CD1c-positive myeloid dendritic cell (primary cell): ENCODE measurements at regions not wholly inside any gene's neighbourhood (a gene's known extent, or its start where the extent isn't known, plus 50 kb on each side); places are given as distances from the start of the nearest gene placed in this dataset.
"Not testable (repeated sequence)": the region's sequence is repeated elsewhere in the genome, so short reads cannot be mapped to it uniquely, and the experiment has no call there.

Experiments
- DNase-seq: peaks from one replicate; pipeline ENCODE4 v3.0.0-alpha.2; 2016; ENCODE audit errors: extremely low spot score

GRCh38 chr5:101253096-101253495 is 350.0 kb upstream of the ST8SIA4 start:
- DNase-seq = no peak

- no peak for DNase-seq
Measured at GRCh38 chr5:101244621-101245020, 341.5 kb upstream of the ST8SIA4 start.

- DNase-seq = no peak
Measured at GRCh38 chr5:101212942-101213514, 309.9 kb upstream of the ST8SIA4 start.

DNA sequence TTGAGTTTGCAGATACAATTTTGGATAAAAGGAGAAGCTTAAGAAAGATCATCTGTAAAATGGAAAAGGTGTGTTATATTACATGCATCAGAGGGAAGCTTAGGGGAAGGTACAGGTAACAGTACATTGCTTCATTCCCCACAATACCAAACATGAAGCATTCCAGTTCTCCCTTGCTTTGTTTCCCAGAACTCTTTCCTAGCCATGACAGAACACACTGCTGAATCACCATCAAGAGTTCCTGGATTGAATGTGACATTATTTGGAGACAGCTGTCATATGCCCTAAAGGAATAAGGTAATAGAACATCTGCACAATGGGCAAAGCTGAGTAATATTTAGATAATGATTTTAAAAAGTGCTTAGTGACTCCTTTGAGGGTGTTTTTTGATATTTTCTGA is 303.5 kb upstream of the ST8SIA4 start:
- DNase-seq = no peak

- DNase-seq = not testable (repeated sequence)
Measured at GRCh38 chr5:101205065-101205464, 302.0 kb upstream of the ST8SIA4 start.

DNA sequence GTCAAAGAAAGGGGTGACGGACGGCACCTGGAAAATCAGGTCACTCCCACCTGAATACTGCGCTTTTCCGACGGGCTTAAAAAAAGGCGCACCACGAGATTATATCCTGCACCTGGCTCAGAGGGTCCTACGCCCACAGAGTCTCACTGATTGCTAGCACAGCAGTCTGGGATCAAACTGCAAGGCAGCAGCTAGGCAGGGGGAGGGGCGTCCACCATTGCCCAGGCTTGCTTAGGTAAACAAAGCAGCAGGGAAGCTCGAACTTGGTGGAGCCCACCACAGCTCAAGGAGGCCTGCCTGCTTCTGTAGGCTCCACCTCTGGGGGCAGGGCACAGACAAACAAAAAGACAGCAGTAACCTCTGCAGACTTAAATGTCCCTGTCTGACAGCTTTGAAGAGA is 277.3 kb upstream of the ST8SIA4 start:
- not testable (repeated sequence) for DNase-seq

DNA sequence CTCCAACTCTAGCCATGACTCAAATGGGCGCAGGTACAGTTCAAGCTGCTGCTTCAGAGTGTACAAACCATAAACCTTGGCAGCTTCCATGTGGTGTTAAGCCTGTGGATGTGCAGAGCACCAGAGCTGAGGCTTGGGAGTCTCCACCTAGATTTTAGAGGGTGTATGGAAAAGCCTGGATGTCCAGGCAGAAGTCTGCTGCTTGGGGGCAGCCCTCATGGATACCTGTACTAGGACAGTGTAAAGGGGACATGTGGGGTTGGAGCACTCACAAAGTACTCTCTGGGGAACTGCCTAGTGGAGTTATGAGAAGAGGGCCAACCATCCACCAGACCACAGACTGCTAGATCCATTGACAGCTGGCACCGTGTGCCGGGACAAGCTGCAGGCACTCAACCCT is 273.5 kb upstream of the ST8SIA4 start:
- DNase-seq = no peak

GRCh38 chr5:101174981-101175380 is 271.9 kb upstream of the ST8SIA4 start:
- DNase-seq = no peak

DNA sequence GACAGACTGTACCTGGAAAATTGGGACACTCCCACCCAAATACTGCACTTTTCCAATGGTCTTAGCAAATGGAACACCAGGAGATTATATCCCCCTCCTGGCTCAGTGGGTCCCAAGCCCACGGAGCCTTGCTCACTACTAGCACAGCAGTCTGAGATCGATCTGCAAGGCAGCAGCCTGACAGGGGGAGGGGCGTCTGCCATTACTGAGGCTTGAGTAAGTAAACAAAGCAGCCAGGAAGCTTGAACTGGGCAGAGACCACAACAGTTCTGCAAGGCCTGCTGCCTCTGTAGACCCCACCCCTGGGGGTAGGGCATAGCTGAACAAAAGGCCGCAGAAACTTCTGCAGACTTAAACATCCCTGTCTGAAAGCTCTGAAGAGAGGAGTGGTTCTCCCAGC is 260.0 kb upstream of the ST8SIA4 start:
- DNase-seq = no peak

DNA sequence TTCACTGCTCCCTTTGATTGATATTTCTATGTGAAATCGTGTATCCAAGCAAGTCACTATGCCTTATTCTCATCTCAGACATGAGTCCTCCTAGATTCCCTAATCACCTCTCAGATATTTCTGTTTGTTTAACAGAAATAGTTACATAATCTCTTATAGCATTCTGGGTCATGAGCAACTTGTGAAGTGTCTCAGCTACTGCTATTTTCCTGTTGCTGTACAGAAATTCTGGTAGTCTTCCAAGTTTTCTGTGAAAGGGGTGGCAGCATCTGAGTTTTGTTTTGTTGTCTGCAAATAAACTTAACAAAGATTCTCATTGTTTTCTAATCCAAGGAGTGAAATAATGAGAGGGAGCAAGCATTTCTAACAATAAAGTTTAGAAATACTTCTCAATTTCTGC is 256.9 kb upstream of the ST8SIA4 start:
- DNase-seq = no peak

DNA sequence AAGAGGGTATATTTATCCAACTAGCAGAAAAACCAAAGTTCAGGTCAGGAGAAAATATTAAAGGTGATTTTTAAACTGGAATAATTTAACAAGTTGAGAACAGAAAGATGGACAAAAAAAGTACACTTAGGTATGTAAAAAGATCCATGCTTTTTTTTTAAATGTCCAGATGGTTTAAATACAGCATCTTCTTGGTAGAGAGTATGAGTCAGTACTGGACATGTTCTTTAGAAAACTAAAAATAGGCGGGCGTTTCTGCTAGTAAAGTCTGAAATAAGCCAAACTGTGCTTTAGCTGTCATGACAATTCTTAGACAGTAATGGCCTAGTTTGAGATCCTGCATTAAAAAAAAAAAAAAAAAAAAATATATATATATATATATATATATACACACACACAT is 255.9 kb upstream of the ST8SIA4 start:
- DNase-seq = no peak

GRCh38 chr5:101153526-101153925 is 250.4 kb upstream of the ST8SIA4 start:
- no peak for DNase-seq

GRCh38 chr5:101143526-101143925 is 240.4 kb upstream of the ST8SIA4 start:
- no peak for DNase-seq

GRCh38 chr5:101142102-101142501 is 239.0 kb upstream of the ST8SIA4 start:
- no peak for DNase-seq

DNA sequence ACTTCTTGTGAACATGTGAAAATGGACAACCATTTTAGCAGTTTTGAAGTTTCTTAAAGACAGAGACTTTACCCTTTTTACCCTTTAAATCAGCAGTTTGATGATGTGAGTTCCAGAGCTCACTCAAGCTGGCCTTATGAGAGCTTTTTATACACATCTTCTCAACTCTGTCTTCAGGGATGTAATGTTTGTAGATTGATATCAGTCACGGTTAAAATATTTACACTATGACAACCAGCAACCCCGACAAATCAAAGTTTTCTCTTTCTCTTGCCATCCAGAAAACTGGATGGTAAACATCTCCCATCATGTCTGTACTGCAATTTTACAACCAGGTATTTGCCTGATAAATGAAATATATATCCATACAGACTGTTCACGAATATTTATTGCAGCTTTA is 233.4 kb upstream of the ST8SIA4 start:
- no peak for DNase-seq

DNA sequence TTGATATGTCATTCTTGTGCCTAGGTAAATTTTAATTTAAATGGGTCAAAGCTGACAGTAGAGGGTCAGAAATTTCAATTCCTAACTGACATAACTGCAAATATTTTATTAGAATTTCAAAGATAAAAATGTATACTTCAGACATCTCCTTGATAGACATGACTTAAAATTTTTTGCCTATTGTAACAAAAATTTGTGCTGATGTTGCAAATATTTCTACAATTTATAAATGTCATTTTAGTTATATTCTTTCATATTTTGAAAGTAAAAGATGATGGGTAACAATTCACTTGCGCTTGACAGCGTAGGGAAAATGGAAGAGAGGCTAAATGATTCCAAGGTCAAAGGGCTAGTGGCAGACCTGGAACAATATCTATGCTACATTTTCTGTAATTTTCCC is 220.3 kb upstream of the ST8SIA4 start:
- DNase-seq = no peak

DNA sequence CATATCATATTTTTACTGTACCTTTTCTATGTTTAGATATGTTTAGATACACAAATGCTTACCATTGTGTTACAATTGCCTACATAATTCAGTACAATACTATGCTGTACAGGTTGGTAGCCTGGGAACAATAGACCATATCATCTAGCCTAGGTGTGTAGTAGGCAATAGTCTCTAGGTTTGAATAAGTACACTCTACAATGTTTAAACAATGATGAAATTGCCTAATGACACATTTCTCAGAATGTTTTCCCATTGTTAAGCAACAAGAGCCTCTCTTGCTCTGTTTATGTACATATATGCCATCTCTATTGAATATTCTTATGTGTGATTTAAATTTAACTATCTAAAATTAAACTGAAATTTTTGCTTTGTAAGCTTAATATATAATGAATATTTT is 209.6 kb upstream of the ST8SIA4 start:
- DNase-seq = no peak

DNA sequence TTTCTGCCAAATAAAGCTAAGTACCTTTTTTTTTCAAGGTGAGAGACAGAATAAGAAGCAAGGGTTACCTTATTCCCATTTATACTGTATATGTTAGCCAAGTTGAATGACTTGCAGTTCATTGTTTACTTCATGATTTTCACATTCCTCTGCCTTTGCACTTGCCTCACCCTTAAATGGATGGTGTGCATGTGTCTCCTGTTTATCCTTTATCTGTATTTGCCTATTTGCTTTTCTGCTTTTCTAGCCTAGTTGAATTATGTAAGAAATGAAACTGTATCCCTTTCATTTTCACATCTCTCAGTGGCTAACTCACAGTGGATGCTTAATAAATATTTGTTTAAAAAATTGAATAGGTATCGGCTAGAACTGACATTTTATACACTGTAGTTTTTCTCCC is 200.8 kb upstream of the ST8SIA4 start:
- no peak for DNase-seq

DNA sequence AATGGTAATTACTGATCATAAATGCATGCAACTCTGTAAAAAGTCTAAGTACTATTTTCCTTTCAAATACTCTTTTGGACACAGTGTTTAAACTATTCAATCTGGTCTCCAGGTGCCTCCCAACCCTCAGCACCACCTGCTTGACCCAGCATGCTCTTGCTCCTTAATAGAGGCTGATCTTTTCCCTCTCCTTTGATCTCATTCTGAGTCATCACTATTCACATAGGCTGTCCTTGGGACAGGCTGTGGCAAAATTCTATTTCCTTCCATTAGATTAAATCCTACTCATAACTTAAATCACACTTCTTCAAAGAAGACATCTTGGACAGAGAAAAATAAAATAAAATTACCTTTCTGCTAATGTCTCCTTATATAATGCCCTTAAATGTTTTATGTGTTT is 199.4 kb upstream of the ST8SIA4 start:
- DNase-seq = no peak

- DNase-seq = no peak
Measured at GRCh38 chr5:101091902-101092301, 188.8 kb upstream of the ST8SIA4 start.

GRCh38 chr5:101084353-101084752 is 181.3 kb upstream of the ST8SIA4 start:
- DNase-seq = no peak

- no peak for DNase-seq
Measured at GRCh38 chr5:101080462-101081240, 177.6 kb upstream of the ST8SIA4 start.

DNA sequence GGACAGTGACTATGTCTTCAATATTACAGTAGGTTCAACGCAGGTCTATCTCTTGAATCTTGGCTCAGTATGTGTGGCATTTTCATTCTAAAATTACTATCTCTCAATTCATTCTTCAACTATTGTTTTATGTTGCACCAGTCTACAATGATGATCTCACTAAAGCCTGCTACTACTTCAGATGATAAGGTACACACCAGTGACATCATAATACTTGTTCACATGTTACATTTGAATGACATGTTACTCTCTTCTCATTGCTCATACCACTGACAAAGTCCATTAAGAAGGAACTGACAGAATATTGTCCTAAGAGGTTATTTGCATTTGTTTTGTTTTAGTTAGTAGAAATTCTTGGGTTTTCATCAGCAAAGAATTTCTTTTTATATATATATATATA is 165.2 kb upstream of the ST8SIA4 start:
- no peak for DNase-seq

DNA sequence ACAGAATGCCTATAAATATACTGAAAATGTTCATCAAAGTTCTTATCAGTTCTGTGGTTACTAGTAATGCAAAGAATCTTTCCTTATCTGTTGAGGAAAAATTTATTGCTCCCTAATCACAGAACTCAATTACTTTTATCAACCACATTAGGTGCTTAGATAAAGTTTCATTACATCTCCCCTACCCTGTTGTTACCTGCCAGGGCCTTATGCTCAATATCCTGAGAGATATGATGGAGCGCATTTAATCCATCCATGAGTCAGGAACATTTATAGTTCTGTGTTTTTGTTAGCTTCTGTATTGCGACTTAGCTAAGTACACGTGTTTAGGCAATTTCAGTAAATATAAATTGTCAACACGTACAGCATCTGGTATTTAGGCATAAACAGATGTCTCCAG is 164.3 kb upstream of the ST8SIA4 start:
- no peak for DNase-seq
